SK-N-SH (cell line): ENCODE measurements at regions not wholly inside any gene's neighbourhood (a gene's known extent, or its start where the extent isn't known, plus 50 kb on each side); places are given as distances from the start of the nearest gene placed in this dataset.

Source experiments
- CTCF ChIA-PET: fragments of 300-600, 350-600 bp; formaldehyde crosslinking; extraction: SDS; loops from one replicate; lab custom pipeline; 2021; lab: Yijun Ruan, JAX
- POLR2A ChIA-PET: fragments of 350-600 bp; sonication (Branson Sonifier 250); formaldehyde crosslinking; extraction: SDS; loops from one replicate; lab custom pipeline; 2020; ENCODE audit warnings: antibody characterized with exemption, inconsistent platforms; lab: Yijun Ruan, JAX
- DNase-seq: peaks from one replicate; pipeline ENCODE4 v3.0.0; 2012
- H2AFZ ChIP-seq: fragments of 200-600 bp; sonication (generic); 2 replicates; pipeline ENCODE4 v1.8.1; 2016; ENCODE audit warnings: antibody characterized with exemption, mild to moderate bottlenecking, low read depth
- H3F3A ChIP-seq: fragments of 200-600 bp; sonication (generic); replicated peaks from 2 replicates; pipeline ENCODE3; 2016; ENCODE audit warnings: antibody characterized with exemption, mild to moderate bottlenecking; ENCODE audit not compliant: insufficient read depth
- H3K27ac ChIP-seq, 2 experiments: fragments of 200-500 bp in 1 of 2; fragments of 200-600 bp in 1 of 2; sonication (Bioruptor generic) in 1 of 2; sonication (generic), shearing (Covaris generic) in 1 of 2; 2 replicates each; pipeline versions ENCODE4 v1.5.1 to v1.6.1; 2014 to 2016; ENCODE audit warnings: low read depth in 2 of 2, inconsistent platforms in 1 of 2, low read length in 1 of 2, mild to moderate bottlenecking in 1 of 2, mixed read lengths in 1 of 2
- H3K27me3 ChIP-seq: fragments of 200-600 bp; sonication (generic), shearing (Covaris generic); 2 replicates; pipeline ENCODE4 v1.6.1; 2016; ENCODE audit warnings: mixed run types; ENCODE audit not compliant: insufficient read depth
- H3K36me3 ChIP-seq, 2 experiments: fragments of 200-500 bp in 1 of 2; fragments of 200-600 bp in 1 of 2; sonication (Bioruptor generic) in 1 of 2; sonication (generic) in 1 of 2; replicated peaks in 1 of 2; 2 replicates each; pipeline versions ENCODE3 to v1.5.1; 2014 to 2016; ENCODE audit warnings: low read length in 1 of 2, mild to moderate bottlenecking in 1 of 2; ENCODE audit not compliant: insufficient read depth in 2 of 2, control insufficient read depth in 1 of 2
- H3K4me1 ChIP-seq, 2 experiments: fragments of 200-500 bp in 1 of 2; fragments of 200-600 bp in 1 of 2; sonication (Bioruptor generic) in 1 of 2; sonication (generic), shearing (Covaris generic) in 1 of 2; 2 replicates each; pipeline versions ENCODE4 v1.5.1 to v1.6.1; 2014 to 2016; ENCODE audit warnings: low read depth in 1 of 2, low read length in 1 of 2, mixed run types in 1 of 2; ENCODE audit not compliant: insufficient read depth in 2 of 2, control insufficient read depth in 1 of 2
- H3K4me2 ChIP-seq: fragments of 200-600 bp; sonication (generic), shearing (Covaris generic); 2 replicates; pipeline ENCODE4 v1.6.1; 2017; ENCODE audit warnings: mixed run types
- H3K4me3 ChIP-seq, 2 experiments: fragments of 200-500 bp in 1 of 2; fragments of 200-600 bp in 1 of 2; sonication (Bioruptor generic) in 1 of 2; sonication (generic), shearing (Covaris generic) in 1 of 2; 2 replicates each; pipeline versions ENCODE4 v1.5.1 to v1.8.1; 2014 to 2016; ENCODE audit warnings: low read depth in 2 of 2, inconsistent platforms in 1 of 2, low read length in 1 of 2, mild to moderate bottlenecking in 1 of 2, mixed read lengths in 1 of 2, moderate library complexity in 1 of 2
- H3K79me2 ChIP-seq: fragments of 200-600 bp; sonication (generic); 2 replicates; pipeline ENCODE4 v1.8.1; 2017; ENCODE audit warnings: mild to moderate bottlenecking; ENCODE audit not compliant: insufficient read depth
- H3K9ac ChIP-seq: fragments of 200-600 bp; sonication (generic); 2 replicates; pipeline ENCODE4 v1.6.1; 2017; ENCODE audit warnings: mixed run types
- H3K9me2 ChIP-seq: fragments of 200-600 bp; sonication (generic); 2 replicates; pipeline ENCODE4 v1.6.1; 2017; ENCODE audit warnings: mixed run types
- H3K9me3 ChIP-seq: fragments of 200-600 bp; sonication (generic); 2 replicates; pipeline ENCODE4 v1.6.1; 2017; ENCODE audit warnings: mixed run types, mild to moderate bottlenecking, moderate library complexity
- H4K20me1 ChIP-seq: fragments of 200-600 bp; sonication (generic); 2 replicates; pipeline ENCODE4 v1.6.1; 2017; ENCODE audit warnings: mild to moderate bottlenecking, mixed run types; ENCODE audit not compliant: insufficient read depth
- CHD2 ChIP-seq: fragments of 150-350 bp; IDR thresholded peaks from 2 replicates; pipeline ENCODE4 v1.6.1; 2018; ENCODE audit warnings: low read length; ENCODE audit not compliant: partially characterized antibody
- EP300 ChIP-seq, 2 experiments: IDR thresholded peaks; 2 replicates each; pipeline versions ENCODE4 v1.4.0 to v1.6.1; 2012; ENCODE audit warnings: borderline replicate concordance in 1 of 2, low read depth in 1 of 2, low read length in 1 of 2
- GATA2 ChIP-seq: sonication (generic); formaldehyde crosslinking; IDR thresholded peaks from 2 replicates; pipeline ENCODE4 v1.5.0; 2020; ENCODE audit warnings: mild to moderate bottlenecking, missing genetic modification reagents
- MEF2A ChIP-seq: IDR thresholded peaks from 2 replicates; pipeline ENCODE4 v1.4.0; 2012; ENCODE audit warnings: low read depth, borderline replicate concordance
- NFIC ChIP-seq: IDR thresholded peaks from 2 replicates; pipeline ENCODE4 v1.4.0; 2012; ENCODE audit warnings: borderline replicate concordance
- POLR2AphosphoS5 ChIP-seq: IDR thresholded peaks from 2 replicates; pipeline ENCODE4 v1.6.1; 2012; ENCODE audit warnings: low read depth, low read length
- RAD21 ChIP-seq: IDR thresholded peaks from 2 replicates; pipeline ENCODE4 v1.6.1; 2012; ENCODE audit warnings: mild to moderate bottlenecking, low read length
- RCOR1 ChIP-seq: fragments of 150-350 bp; IDR thresholded peaks from 2 replicates; pipeline ENCODE4 v1.6.1; 2017; ENCODE audit warnings: antibody characterized with exemption, low read length
- RFX5 ChIP-seq: IDR thresholded peaks from 2 replicates; pipeline ENCODE4 v1.6.1; 2012; ENCODE audit warnings: mild to moderate bottlenecking, improper control_type of control experiment, low read length
- SIN3A ChIP-seq: IDR thresholded peaks from 2 replicates; pipeline ENCODE4 v1.6.1; 2012; ENCODE audit warnings: low read depth, mild to moderate bottlenecking, low read length, moderate library complexity, borderline replicate concordance
- TAF1 ChIP-seq: IDR thresholded peaks from 2 replicates; pipeline ENCODE4 v1.6.1; 2012; ENCODE audit warnings: low read depth, mild to moderate bottlenecking, low read length, moderate library complexity, borderline replicate concordance
- TCF12 ChIP-seq: IDR thresholded peaks from 2 replicates; pipeline ENCODE4 v1.4.0; 2012
- WGBS: methylation state at CpG from one replicate; pipeline ENCODE4 v1.1.6; 2017; ENCODE audit warnings: low lambda C conversion rate; 5-methylcytosine and 5-hydroxymethylcytosine counted together
- TF ChIP-seq, protein P1 (sequence below): IDR thresholded peaks from 2 replicates; pipeline ENCODE4 v1.4.0; 2012; ENCODE audit warnings: low read depth
- TF ChIP-seq, protein P2 (sequence below): fragments of 150-350 bp; IDR thresholded peaks from 2 replicates; pipeline ENCODE4 v1.6.1; 2016; ENCODE audit warnings: mild to moderate bottlenecking, low read depth, low read length
- TF ChIP-seq, protein P3 (sequence below): fragments of 150-350 bp; IDR thresholded peaks from 2 replicates; pipeline ENCODE4 v1.6.1; 2017; ENCODE audit warnings: antibody characterized with exemption, low read length, low read depth, borderline replicate concordance
- TF ChIP-seq, protein P4 (sequence below): IDR thresholded peaks from 2 replicates; pipeline ENCODE4; 2012
- TF ChIP-seq, protein P5 (sequence below): IDR thresholded peaks from 2 replicates; pipeline ENCODE4 v1.4.0; 2012; ENCODE audit warnings: low read depth, borderline replicate concordance
- TF ChIP-seq, protein P6 (sequence below): IDR thresholded peaks from 2 replicates; pipeline ENCODE4 v1.6.1; 2012; ENCODE audit warnings: mild to moderate bottlenecking, low read depth, low read length, moderate library complexity

DNA sequence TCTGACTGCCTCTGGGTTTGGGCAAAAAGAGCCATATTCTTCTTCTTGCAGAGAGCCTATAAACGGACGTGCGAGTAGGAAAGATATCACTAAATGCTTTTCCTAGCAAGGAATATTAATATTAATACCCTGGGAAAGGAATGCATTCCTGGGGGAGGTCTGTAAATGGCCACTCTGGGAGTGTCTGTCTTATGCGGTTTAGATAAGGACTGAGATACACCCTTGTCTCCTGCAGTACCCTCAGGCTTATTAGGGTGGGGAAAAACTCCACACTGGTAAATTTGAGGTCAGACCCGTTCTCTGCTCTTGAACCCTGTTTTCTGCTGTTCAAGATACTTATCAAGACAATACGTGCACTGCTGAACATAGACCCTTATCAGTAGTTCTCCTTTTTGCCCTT is 763.8 kb downstream of the SLITRK5 start:
- Histone ChIP-seq H3K4me3 (no peak overlapping the region), H3K9me3 (0 out of 2 replicates have a peak, but pooled peaks cover 10% of the 10 kb centered on the region), H2AFZ (no peak overlapping the region), H3K4me1 (no peaks in the 10 kb centered on the region), H3K9ac (no peak overlapping the region), H3F3A (no peaks in the 10 kb centered on the region), H3K79me2 (no peaks in the 10 kb centered on the region), H3K4me2 (no peak overlapping the region), H3K27me3 (no peaks in the 10 kb centered on the region), H3K27ac (no peak overlapping the region), H3K36me3 (no peaks in the 10 kb centered on the region), H4K20me1 (no peaks in the 10 kb centered on the region), H3K9me2 (no peaks in the 10 kb centered on the region)
- CTCF ChIA-PET, result no interaction called here
- POLR2A ChIA-PET, result no interaction called here
- no peak for DNase-seq
- 39% methylated on average over 6 of the region's 6 CpGs for WGBS
- TF ChIP-seq NFIC (no peak), RAD21 (no peak), MEF2A (no peak), SIN3A (no peak), POLR2AphosphoS5 (no peak)
- TF ChIP-seq, protein P1, sequence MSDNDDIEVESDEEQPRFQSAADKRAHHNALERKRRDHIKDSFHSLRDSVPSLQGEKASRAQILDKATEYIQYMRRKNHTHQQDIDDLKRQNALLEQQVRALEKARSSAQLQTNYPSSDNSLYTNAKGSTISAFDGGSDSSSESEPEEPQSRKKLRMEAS, result no peak

DNA sequence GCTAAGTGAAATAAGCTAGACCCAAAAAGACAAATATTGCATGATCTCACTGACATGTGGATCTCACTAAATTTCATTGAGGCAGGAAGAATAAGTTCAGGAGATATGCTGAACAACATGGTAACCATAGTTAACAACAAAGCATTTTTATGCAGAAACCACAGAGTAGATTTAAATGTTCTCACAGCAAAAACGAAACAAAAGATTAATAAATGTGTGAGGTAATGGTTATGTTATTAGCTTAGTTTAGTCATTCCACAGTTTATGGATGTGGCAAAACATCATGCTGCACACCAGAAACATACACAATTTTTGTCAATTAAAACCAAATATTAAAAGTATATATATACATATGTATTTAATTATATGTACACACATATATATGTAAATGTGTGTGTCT is 765.8 kb downstream of the SLITRK5 start:
- no peaks in the 10 kb centered on the region for H3F3A ChIP-seq
- H3K27me3 ChIP-seq, result no peaks in the 10 kb centered on the region
- ChIA-PET CTCF (no interaction called here), POLR2A (no interaction called here)
- no peak overlapping the region for H3K27ac ChIP-seq
- no peak overlapping the region for H2AFZ ChIP-seq
- 0 out of 2 replicates have a peak, but pooled peaks cover 10% of the 10 kb centered on the region for H3K9me3 ChIP-seq
- no peak overlapping the region for H3K9ac ChIP-seq
- H3K4me3 ChIP-seq, result no peak overlapping the region
- no peak overlapping the region for H3K4me2 ChIP-seq
- 7% methylated on average over 1 of the region's 1 CpG for WGBS
- DNase-seq, result no peak
- no peaks in the 10 kb centered on the region for H3K4me1 ChIP-seq
- H3K9me2 ChIP-seq, result no peaks in the 10 kb centered on the region
- H3K36me3 ChIP-seq, result no peaks in the 10 kb centered on the region
- H4K20me1 ChIP-seq, result no peaks in the 10 kb centered on the region
- H3K79me2 ChIP-seq, result no peaks in the 10 kb centered on the region
- TF ChIP-seq, protein P2, sequence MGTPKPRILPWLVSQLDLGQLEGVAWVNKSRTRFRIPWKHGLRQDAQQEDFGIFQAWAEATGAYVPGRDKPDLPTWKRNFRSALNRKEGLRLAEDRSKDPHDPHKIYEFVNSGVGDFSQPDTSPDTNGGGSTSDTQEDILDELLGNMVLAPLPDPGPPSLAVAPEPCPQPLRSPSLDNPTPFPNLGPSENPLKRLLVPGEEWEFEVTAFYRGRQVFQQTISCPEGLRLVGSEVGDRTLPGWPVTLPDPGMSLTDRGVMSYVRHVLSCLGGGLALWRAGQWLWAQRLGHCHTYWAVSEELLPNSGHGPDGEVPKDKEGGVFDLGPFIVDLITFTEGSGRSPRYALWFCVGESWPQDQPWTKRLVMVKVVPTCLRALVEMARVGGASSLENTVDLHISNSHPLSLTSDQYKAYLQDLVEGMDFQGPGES, result no peak
- TF ChIP-seq, protein P3, sequence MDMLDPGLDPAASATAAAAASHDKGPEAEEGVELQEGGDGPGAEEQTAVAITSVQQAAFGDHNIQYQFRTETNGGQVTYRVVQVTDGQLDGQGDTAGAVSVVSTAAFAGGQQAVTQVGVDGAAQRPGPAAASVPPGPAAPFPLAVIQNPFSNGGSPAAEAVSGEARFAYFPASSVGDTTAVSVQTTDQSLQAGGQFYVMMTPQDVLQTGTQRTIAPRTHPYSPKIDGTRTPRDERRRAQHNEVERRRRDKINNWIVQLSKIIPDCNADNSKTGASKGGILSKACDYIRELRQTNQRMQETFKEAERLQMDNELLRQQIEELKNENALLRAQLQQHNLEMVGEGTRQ, result no peak
- TF ChIP-seq, protein P1, result no peak
- no peak for TF ChIP-seq TCF12
- TF ChIP-seq, protein P4, sequence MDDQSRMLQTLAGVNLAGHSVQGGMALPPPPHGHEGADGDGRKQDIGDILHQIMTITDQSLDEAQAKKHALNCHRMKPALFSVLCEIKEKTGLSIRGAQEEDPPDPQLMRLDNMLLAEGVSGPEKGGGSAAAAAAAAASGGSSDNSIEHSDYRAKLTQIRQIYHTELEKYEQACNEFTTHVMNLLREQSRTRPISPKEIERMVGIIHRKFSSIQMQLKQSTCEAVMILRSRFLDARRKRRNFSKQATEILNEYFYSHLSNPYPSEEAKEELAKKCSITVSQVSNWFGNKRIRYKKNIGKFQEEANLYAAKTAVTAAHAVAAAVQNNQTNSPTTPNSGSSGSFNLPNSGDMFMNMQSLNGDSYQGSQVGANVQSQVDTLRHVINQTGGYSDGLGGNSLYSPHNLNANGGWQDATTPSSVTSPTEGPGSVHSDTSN, result no peak
- TF ChIP-seq EP300 (IDR thresholded peaks at IDR 0.05; ENCODE audit: borderline replicate concordance in 1 of 2, low read depth in 1 of 2, low read length in 1 of 2), result no peak
- no peak for TF ChIP-seq RCOR1
- no peak for TF ChIP-seq CHD2
- no peak for TF ChIP-seq RFX5
- no peak for TF ChIP-seq TAF1
- TF ChIP-seq MEF2A, result no peak
- no peak for TF ChIP-seq GATA2 (CRISPR knock-in tag)
- TF ChIP-seq, protein P5, sequence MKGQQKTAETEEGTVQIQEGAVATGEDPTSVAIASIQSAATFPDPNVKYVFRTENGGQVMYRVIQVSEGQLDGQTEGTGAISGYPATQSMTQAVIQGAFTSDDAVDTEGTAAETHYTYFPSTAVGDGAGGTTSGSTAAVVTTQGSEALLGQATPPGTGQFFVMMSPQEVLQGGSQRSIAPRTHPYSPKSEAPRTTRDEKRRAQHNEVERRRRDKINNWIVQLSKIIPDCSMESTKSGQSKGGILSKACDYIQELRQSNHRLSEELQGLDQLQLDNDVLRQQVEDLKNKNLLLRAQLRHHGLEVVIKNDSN, result no peak
- TF ChIP-seq, protein P6, sequence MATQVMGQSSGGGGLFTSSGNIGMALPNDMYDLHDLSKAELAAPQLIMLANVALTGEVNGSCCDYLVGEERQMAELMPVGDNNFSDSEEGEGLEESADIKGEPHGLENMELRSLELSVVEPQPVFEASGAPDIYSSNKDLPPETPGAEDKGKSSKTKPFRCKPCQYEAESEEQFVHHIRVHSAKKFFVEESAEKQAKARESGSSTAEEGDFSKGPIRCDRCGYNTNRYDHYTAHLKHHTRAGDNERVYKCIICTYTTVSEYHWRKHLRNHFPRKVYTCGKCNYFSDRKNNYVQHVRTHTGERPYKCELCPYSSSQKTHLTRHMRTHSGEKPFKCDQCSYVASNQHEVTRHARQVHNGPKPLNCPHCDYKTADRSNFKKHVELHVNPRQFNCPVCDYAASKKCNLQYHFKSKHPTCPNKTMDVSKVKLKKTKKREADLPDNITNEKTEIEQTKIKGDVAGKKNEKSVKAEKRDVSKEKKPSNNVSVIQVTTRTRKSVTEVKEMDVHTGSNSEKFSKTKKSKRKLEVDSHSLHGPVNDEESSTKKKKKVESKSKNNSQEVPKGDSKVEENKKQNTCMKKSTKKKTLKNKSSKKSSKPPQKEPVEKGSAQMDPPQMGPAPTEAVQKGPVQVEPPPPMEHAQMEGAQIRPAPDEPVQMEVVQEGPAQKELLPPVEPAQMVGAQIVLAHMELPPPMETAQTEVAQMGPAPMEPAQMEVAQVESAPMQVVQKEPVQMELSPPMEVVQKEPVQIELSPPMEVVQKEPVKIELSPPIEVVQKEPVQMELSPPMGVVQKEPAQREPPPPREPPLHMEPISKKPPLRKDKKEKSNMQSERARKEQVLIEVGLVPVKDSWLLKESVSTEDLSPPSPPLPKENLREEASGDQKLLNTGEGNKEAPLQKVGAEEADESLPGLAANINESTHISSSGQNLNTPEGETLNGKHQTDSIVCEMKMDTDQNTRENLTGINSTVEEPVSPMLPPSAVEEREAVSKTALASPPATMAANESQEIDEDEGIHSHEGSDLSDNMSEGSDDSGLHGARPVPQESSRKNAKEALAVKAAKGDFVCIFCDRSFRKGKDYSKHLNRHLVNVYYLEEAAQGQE, result no peak
